ENCODE measurements at regions not wholly inside any gene's neighbourhood (a gene's known extent, or its start where the extent isn't known, plus 50 kb on each side); places are given as distances from the start of the nearest gene placed in this dataset.
A peak's percentile ranks its signal among the peaks of the same experiment; 100 is the strongest.

- DNase-seq = no peak
Measured at GRCh38 chr2:220998156-220998555, 573.9 kb downstream of the EPHA4 start.

- no peak for DNase-seq
Measured at GRCh38 chr2:220999356-220999755, 572.7 kb downstream of the EPHA4 start.

DNA sequence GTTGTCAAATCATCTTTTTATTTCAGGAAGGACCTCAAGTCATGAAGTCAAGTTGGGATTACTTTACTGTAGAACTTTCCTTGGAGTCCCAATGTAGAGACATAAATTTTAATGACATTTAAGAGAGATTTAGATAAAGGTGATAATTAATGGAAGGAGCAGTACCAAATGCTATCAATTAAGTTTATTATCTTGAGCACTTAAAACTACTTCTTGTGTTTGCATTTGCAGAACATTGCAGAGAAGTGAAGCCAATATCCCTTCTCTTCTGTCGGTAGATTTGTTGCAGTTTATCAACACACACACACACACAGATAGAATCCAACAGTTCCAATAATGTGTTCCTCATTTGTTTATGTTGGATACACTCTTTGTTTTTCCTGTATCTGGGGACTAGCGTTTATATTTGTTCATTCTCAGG, 570.7 kb downstream of the EPHA4 start:
- no peak for DNase-seq

- no peak for DNase-seq
Measured at GRCh38 chr2:221002101-221002685, 569.9 kb downstream of the EPHA4 start.

DNA sequence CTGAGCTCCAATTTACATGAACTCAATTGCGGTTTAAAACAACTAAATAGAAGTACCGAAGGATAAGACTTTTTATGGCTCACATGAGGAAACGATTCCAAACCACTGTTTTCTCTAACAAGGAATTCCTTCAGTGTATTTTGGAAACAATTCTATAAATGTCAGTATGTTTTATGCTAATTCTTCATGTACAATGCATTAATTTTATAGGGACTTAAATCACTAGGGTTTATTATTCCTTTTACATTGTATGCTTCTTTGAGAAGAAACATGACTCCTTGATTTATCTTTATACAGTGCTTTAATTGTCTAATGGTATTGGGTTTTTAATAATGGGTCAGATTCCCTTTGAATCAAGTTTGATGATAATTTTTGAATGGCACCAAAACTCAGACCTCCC, 566.8 kb downstream of the EPHA4 start:
- DNase-seq = no peak

GRCh38 chr2:221006084-221006483, 566.0 kb downstream of the EPHA4 start:
- DNase-seq = no peak

DNA sequence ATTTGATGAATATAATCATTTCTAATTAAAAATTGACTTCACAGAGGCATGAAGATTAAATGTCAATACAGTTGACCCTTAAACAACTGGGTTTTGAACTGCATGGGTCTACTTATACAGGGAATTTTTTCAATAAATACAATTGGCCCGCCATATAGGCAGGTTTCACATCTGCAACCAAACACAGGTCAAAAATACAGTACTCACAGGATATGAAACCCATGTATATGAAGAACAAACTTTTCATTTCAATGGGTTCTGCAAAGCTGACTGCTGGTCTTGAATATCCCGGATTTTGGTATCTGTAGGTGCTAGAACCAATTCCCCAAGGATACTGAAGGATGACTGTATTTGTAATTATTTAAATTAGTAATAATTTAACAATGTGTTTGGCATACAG, 555.6 kb downstream of the EPHA4 start:
- no peak for DNase-seq

- DNase-seq = no peak
Measured at GRCh38 chr2:221018262-221018661, 553.8 kb downstream of the EPHA4 start.

GRCh38 chr2:221019668-221020067, 552.4 kb downstream of the EPHA4 start:
- DNase-seq = no peak

- DNase-seq = no peak
Measured at GRCh38 chr2:221022554-221022953, 549.5 kb downstream of the EPHA4 start.

- DNase-seq = no peak
Measured at GRCh38 chr2:221025398-221025797, 546.7 kb downstream of the EPHA4 start.

DNA sequence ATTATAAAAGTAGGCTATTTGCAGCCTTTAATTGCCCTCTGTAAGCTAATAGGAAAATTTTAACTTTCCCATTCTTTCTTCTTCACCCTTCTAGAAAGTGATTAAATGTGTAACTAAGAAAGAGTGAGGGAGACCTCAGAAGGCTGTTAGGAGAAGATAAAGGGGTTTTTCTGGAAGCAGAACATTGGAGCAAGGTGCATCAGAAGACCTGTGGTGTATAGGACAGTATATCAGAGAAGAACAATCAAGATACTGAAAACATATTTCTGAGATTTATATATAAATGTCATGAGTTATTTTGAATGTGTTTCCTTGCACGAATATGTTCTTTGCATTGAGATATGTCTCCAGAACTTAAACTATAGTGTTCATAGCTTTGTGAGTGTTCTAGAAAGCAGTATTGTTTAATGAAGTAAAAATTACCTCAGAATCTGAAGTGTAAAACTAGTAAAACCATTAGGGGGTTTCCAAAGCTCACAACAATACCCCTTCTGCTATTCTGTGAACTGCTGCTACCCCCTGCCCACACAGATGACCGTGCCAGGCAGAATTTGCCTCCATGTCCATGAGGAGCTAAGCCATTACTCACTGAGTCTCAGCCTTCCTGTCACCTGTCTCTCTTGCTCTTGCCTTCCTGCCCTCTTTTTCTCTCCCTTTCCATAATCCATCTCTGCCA, 537.9 kb downstream of the EPHA4 start:
- DNase-seq = no peak

DNA sequence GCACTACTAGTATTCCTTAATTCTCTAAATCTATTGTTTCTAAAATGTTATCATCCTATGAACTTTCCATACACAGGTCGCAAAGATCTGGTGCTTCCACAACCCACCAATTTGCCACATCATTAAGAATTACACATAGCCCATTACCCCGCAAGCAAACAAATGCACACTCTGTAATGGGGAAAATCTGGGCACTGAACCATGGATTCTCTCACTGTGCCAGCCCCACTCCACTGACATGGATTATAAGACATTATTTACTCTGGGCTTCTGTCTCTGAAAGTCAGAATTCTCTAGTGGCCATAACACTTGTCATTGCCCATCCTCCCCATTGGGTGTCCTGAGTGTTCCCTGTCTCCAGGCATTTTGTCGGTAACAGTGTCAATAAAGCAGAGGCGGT, 537.1 kb downstream of the EPHA4 start:
- no peak for DNase-seq

- DNase-seq = no peak
Measured at GRCh38 chr2:221042926-221043325, 529.2 kb downstream of the EPHA4 start.

GRCh38 chr2:221044781-221045180, 527.3 kb downstream of the EPHA4 start:
- DNase-seq = no peak

GRCh38 chr2:221050020-221050795, 521.9 kb downstream of the EPHA4 start:
- DNase-seq = peak; percentile 8

- DNase-seq = no peak
Measured at GRCh38 chr2:221051162-221051561, 520.9 kb downstream of the EPHA4 start.

GRCh38 chr2:221060376-221060775, 511.7 kb downstream of the EPHA4 start:
- DNase-seq = peak; percentile 12

DNA sequence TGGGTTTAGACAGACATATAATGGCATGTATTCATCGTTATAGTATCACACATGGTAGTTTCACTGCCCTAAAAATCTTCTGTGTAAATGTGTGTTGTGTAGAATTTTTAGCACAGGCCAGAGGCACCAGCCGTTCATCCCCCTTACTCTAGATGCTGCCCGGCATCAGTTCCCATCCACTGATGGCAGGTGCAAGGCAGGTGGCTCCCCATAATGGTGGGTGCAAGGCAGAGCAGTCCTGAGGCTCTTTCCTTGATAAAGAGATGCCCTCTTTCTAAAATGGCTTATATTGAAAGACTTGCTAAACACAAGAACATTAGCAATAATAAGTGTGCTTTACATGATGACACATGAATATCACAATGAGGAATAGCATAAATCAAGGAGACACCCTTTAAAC, 508.5 kb downstream of the EPHA4 start:
- no peak for DNase-seq

GRCh38 chr2:221064058-221064854, 507.8 kb downstream of the EPHA4 start:
- no peak for DNase-seq

DNA sequence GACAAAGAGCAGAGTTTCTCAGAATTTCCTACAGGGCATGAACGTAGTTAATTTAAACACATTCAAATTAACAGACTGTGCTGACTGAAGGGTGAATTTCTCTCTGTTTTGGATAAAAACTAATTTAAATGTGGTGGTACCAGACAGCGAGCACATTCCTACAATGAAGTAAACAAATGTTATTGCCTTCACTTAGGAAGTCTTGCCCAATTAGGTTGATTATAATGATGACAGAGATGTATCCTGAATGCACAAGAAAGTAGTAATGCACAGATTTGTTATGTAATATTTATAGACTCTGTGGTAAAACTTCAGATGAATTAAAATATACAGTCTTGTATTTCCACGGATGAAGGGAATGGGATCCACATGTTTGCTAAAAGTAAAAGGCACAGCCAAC, 507.2 kb downstream of the EPHA4 start:
- no peak for DNase-seq

DNA sequence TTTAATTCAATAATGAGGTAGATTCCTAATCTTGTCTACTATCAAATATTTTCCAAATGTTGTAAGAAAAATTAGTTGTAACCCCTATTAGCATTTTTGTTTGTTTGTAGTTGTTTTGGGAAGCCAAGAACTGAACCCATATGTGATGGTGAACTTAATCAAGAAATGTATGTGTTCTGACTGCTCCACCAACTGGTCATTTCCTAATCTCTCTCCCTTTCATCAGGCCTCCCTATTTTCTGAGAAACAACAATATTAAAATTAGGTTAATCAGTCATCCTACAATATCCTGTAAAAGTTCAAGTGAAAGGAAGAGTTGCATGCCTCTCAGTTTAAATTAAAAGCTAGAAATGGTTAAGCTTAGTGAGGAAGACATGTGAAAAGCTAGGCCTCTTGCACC, 504.0 kb downstream of the EPHA4 start:
- DNase-seq = no peak

- DNase-seq = no peak
Measured at GRCh38 chr2:221070106-221070505, 502.0 kb downstream of the EPHA4 start.
